ENCODE measurements at regions not wholly inside any gene's neighbourhood (a gene's known extent, or its start where the extent isn't known, plus 50 kb on each side); places are given as distances from the start of the nearest gene placed in this dataset.
"Not testable (repeated sequence)": the region's sequence is repeated elsewhere in the genome, so short reads cannot be mapped to it uniquely, and the experiment has no call there.

DNA sequence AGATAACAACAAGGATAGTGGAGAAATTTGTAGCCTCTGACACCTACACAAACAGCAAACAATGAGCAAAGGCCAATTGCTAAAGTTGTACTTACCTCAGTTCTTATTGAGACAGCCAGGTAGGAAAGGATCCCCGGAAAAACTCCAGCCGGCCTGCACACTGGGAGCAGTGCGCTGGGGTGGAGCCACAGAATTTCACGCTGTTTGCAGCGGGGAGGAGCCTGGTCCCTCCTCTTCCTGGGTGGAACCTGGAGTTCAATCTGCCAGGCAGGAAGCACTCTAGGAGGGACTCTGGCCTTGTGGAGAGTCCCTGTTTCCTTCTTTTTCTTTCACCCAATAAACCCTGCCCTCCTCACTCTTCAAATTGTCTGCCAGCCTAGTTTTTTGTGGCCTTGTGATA is 382.6 kb upstream of the TGIF2LX start:
- DNase-seq: not testable (repeated sequence)

DNA sequence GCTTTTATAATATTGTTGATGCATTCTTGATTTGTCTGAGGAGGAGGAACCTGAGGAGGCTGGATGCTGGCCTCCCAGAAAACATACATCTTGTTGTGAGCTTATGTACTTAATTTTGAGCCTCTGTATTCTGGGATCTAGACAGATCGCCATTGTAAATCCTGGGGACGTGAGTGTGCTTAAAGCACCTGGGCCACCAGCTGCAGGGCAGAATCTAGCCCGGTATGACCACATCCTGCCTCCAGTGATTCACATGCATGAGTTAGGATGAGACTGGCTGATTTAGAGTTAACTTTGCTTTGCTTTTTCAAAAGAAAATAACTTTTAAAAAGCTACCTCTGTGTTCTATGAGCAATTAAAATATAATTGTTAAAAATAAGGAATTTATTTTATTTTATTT is 364.6 kb upstream of the TGIF2LX start:
- not testable (repeated sequence) for DNase-seq

DNA sequence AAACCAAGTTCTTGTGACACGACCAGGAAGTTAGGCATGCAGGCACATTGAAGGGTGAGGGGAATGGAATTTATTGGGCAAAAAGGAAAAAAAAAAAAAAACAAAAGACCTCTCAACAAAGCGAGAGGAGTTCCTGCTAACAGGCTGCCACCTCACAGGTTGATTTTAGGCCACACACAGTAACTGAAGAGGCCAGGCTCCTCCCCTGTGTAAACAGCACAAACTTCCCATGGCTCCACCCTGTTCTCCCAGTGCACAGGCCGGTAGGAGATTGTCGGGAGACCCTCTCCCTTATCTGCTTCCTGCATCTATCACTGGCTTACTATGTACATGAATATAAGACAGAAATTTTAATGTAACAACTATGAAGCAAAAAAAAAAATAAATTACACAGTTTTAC is 359.6 kb upstream of the TGIF2LX start:
- DNase-seq: not testable (repeated sequence)

DNA sequence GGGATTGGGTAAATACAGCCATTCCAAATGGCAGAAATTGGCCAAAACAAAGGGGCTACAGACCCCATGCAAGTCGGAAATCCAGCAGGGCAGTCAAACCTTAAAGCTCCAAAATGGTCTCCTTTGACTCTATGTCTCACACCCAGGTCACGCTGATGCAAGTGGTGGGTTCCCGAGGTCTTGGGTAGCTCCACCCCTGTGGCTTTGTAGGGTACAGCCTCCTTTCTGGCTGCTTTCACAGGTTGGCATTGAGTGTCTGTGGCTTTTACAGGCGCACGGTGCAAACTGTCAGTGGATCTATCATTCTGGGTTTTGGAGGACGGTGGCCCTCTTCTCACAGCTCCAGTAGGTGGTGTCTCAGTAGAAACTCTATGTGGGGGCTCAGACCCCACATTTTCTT is 358.6 kb upstream of the TGIF2LX start:
- not testable (repeated sequence) for DNase-seq

DNA sequence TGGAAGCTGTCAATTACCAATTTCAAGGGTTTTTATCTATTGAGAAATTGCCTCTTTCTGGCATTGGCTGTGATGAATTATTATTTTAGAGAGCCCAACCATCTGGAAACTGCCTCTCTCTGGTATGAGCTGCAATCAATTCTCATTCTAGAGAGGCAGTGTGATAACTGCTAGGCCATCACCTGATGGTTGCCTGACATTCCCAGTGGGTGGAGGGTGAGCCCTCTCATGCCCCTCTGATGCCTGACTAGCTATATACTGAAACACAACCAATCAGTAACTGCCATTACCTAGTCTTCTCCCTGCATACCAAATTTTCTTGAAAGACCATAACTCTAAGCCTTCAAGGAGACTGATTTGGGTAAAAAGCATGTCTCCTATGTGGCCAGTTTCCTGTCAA is 353.9 kb upstream of the TGIF2LX start:
- not testable (repeated sequence) for DNase-seq

DNA sequence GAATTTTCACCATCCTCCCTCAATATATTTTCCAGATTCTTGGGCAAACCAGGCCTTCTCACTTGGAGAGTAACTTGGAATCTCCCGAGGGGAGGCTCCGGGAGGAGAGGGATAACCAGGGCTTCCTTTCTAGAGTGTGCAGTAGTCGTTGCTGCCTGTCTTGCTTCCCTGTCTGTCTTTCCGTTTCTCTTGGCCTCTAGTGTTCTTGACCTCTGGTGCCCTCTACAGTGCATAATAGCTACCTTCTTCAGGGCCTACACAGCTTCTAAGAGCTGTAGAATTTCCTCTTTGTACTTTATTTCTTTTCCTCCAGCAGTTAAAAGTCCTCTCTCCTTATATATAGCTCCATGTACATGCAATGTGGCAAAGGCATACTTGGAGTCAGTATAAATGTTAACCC is 339.8 kb upstream of the TGIF2LX start:
- not testable (repeated sequence) for DNase-seq

DNA sequence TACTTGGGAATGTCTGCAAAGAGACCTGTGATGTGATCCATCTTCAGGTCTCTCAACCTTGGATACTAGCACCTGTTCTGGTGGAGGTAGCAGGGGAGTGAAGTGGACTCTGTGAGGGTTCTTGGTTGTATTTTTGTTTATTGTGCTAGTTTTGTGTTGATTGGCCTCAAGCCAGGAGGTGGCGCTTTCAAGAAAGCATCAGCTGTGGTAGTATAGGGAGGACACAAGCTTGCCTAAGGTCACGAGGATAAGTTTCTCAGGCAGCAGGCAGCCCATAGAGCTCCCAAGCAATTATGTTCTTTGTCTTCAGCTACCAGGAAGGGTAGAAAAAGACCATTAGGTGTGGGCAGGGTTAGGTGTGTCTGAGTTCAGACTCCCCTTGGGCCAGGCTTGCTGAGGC is 289.9 kb upstream of the TGIF2LX start:
- not testable (repeated sequence) for DNase-seq

DNA sequence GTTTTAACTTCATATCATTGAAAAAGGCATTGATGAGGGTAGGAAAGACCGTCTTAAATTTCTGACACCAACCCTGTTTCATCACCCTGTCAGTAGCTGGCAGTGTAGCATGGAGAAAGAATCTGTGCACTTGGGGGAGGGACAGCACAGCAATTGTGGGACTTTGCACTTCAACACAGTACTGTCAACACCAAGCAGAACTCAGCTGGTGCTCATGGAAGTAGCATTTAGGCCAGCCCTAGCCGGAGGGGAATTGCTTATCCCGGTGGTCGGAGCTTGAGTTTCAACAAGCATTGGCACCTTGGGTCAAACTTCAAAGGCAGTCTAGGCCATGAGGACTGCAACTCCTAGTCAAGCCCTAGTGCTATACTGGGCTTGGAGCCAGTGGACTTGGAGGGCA is 285.8 kb upstream of the TGIF2LX start:
- DNase-seq: not testable (repeated sequence)

DNA sequence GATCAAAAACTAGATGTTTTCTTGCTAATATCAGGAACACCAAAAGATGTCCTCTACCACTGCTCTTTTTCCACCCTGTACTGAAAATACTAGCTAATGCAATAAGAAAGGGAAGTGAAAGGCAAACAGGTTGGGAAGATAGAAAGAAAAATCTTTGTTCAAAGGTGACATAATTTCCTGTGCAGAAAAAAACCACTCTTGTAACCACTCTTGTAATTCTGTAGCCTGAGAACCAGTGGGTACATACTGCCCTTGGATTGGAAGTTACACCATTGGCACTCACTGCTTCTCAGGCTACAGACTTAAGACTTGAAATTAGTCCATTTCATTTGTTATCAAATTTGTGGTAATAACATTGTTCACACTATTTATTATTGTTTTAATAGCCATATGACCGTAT is 263.0 kb upstream of the TGIF2LX start:
- DNase-seq: not testable (repeated sequence)

DNA sequence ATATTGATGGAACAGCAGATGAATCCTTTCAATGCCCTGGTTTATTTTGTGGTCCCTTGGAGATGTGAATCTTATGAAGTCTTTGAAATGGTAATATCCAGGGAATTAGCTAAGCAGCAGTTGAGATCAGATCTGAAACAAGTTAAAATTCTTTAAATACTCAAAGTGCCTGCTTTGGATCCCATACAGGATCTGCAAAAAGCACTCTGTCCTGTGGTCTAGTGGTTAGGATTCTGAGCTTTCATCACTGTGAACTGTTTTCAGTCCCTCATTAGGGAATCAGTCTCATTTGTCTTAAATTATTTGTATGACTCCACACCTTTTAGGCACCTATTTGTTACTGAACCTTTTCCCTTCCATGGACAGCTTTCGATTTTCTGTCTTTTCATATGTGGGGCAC is 215.2 kb upstream of the TGIF2LX start:
- not testable (repeated sequence) for DNase-seq

DNA sequence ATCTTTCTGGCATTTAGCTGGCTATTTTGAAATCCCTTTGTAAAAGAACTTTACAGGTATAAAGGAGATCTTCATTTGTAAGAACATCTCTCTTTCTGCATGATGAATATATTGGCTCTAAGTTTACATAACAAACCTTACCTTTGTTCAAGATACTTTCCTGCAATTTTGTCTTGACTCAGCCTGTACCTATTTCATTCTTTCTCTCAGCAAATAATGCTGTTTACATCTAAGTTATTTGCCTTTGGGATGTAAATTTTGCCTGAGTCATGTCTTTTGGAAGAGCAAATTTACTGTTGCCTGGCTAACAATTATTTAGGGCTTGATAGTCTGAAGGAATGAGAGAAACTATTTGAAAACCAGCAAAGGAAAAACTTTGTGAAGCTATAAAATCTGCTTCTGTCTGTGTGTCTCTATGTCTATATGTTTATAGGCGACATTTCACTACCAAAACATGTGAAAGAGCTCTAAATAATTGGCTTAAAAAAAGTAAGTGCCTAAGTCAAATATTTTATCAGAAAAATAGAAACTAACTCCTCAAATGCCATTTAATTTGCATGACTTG is 214.3 kb upstream of the TGIF2LX start:
- not testable (repeated sequence) for DNase-seq

DNA sequence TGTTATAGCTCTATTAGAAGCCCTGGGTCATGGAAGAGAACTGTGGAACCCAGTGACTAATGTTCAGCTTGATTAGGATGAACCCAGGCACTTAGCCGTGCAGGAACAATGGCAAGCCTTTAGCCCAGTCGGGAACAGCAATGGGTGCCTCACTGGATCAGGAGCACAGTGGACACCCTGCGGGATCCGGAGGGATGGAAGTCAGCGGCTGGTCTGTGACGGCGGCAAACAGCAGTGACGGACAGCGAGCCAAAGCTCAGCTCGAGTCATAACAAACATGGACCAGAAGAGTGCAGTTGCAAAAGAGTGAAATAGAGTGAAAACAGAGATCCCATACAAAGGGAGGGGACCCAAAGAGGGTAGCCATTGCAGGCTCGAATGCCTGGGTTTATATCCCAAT is 187.3 kb upstream of the TGIF2LX start:
- DNase-seq: not testable (repeated sequence)

DNA sequence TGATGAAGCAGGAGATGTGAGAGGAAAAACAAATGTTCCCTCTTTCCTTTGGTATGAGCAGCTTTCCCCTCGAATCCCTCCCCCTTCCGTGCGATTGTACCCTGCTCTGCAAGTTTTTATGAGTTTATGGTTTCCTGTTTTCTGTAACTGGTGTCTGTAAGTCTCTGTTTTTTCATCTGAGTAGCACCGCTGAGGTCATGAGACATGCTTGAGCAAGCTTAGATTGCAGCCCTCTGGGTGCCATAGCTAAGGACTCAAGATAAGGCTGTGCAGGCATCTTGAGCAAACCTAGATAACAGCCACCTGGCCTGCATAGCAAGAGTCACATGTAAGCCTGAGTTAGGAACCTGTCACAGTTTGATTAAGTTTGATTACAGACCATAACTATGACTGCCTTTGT is 165.2 kb upstream of the TGIF2LX start:
- DNase-seq: not testable (repeated sequence)

DNA sequence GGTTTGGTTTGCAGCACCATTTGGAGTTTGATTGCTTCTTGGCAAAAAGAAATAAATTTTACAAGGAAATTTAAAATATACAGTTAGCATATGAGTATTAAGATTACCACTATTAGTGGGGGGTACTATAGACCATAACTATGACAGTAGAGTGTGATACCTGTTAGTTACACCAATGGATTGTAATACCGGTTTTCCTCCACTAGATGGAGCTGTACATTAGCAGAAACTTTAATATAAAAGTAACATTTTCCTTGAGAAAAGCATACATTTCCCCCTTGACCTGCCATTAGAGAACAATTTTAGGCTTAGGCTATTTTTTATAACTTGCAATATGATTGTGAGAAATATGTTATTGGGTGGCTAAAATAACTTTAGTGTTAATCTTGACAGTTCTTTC is 163.9 kb upstream of the TGIF2LX start:
- peak; percentile 8 for DNase-seq

DNA sequence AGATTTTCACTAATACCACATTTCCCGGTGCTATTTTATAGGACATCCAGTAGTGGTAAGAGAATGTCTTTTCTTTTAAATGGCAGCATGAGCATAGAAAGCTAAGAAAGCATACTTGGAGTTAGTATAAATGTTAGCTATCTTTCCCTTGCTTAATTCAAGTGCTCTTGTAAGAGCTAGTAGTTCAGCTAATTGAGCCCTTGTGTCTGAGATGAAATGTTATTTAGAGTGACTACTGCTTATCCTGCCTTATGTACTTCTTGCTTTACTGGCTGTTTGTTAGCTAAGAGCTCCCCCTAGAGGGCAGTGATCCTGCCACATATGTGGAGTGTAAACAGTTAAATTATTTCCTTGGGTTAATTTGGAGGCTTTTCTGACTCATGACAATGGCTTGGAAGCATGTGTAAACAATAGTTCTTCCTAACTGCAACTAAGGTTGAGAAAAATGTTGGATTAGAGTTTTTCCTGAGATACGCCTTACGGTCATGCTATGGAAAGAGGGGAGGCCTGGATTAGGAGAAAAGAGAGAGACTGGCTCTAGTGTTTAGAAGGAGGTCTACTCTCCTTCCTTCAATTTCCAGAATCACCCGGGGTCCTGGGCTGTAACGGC is 162.5 kb upstream of the TGIF2LX start:
- not testable (repeated sequence) for DNase-seq

DNA sequence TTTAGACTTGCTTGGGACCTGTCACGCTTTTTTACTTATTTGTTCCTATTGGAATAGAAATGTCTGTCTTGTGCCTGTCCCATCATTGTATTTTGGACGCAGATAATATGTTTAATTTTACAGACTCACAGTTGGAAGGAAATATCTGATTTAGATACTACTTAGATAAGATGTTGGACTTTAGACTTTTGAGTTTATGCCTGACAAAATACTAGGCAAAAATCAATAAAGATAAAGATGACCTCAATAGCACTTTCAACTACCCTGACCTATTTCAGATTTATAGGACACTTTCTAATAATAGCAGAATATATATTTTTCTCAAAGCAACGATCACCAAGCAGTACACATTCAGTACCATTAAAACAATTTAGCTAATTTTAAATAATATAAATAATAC is 150.1 kb upstream of the TGIF2LX start:
- not testable (repeated sequence) for DNase-seq

DNA sequence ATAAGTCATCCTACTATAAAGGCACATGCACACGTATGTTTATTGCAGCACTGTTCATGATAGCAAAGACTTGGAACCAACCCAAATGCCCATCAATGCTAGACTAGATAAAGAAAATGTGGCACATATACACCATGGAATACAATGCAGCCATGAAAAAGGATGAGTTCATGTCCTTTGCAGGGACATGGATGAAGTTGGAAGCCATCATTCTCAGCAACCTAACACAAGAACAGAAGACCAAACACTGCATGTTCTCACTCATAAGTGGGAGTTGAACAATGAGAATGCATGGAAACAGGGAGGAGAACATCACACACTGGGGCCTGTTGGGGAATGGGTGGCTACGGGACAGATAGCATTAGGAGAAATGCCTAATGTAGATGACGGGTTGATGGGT is 110.3 kb upstream of the TGIF2LX start:
- not testable (repeated sequence) for DNase-seq

DNA sequence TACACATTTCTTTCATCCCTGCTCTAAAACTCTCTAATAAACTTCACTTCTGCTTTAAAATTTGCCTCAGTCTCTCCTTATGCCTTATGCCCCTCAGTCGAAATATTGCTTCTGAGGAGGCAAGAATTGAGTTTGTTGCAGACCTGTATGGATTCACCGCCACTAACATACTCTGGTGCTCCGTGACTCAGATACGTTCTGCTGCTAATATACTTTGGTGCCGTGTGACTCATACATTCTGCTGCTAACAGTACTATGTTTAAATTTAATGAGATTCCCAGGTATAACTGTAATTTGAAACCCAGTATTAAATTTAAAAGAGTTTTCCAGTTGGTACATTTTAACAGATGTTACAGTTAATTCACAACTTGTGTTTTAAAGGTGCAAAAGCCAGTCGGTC is 82.0 kb upstream of the TGIF2LX start:
- DNase-seq: not testable (repeated sequence)

DNA sequence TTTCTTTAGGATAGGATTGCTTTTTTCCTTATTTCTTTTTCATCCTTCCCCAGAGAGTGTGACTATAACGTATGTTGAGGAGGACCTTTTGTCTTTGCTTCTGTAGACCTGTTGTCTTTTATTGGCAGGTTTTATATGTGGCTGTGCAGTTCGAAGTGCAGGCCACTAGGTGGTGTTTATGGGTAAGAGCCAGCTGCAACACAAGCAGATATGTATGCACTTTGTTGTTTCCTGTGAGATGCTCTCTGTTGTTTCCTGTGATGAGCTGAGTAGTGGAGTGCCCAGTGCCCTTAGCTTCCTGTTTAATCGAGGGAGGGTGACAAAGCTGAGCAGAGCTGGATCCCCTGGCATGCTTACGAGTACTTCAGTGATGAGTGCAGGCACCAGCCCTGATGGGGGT is 50.0 kb upstream of the TGIF2LX start:
- DNase-seq: peak; percentile 25
